GM19438 (cell line): ENCODE measurements at regions not wholly inside any gene's neighbourhood (a gene's known extent, or its start where the extent isn't known, plus 50 kb on each side); places are given as distances from the start of the nearest gene placed in this dataset.

Experiments used
- ATAC-seq: cut with Tn5 transposase; IDR thresholded peaks from one replicate; pipeline ENCODE4 v1.9.1; 2021; ENCODE audit warnings: low read depth; ENCODE audit not compliant: unreplicated experiment

- ATAC-seq = no peak
Observed at GRCh38 chr12:98123021-98123461, 392.3 kb upstream of the TMPO start.

GRCh38 chr12:98126637-98127335, 388.6 kb upstream of the TMPO start:
- no peak for ATAC-seq

DNA sequence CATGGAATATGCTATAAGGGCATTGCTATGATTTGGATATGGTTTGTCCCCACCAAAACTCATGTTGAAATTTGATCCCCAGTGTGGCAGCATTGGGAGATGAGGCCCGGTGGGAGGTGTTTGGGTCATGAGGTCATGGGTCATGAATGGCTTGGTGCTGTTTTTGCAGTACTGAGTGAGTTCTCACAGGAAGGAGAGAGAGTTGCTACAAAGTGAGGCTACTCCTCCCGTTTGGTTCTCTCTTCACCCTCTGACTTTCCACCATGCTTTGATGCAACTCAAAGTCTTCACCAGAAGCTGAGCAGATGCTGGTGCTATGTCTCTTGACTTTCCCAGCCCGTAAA, 388.1 kb upstream of the TMPO start:
- ATAC-seq = no peak

- no peak for ATAC-seq
Observed at GRCh38 chr12:98127854-98128253, 387.5 kb upstream of the TMPO start.

- ATAC-seq = no peak
Observed at GRCh38 chr12:98136544-98136943, 378.8 kb upstream of the TMPO start.

- no peak for ATAC-seq
Observed at GRCh38 chr12:98137278-98137677, 378.1 kb upstream of the TMPO start.

GRCh38 chr12:98144953-98145352, 370.4 kb upstream of the TMPO start:
- ATAC-seq = no peak

DNA sequence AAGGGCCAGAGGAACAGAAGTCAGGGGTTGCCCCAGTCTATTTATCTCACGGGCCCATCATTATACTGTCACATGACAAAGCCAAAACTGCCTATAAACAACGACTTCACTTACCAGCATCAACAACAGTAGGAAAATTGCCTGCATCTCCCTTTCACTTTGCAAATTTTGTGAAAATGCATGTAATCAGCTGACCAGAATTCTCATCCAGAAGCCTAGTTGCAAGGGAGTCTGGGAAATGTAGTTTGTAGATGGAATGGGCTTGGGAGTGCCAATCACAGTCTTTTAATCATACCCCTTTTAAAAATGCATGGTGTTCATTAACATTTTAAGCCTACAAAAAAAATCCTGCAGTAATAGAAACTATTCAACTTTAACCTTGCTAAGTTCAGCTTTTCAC, 369.3 kb upstream of the TMPO start:
- ATAC-seq = no peak

DNA sequence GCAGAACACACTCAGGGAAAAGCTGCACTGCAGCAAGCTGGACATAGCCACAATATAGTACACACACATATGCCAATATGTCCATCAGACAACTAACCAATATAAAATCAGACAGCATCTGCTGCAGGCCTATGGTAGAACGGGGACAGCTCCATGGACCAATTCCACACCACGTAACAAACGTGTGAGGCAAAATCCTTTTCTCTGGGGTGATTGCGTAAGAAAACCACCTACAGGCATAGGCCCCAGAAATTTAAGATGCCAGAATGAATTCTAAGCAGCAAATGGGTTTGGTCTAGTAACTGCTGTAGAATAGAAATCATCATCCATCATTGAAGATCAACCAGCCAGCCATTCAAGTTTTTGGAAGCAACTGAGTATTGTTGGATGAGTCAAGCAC, 368.9 kb upstream of the TMPO start:
- no peak for ATAC-seq

DNA sequence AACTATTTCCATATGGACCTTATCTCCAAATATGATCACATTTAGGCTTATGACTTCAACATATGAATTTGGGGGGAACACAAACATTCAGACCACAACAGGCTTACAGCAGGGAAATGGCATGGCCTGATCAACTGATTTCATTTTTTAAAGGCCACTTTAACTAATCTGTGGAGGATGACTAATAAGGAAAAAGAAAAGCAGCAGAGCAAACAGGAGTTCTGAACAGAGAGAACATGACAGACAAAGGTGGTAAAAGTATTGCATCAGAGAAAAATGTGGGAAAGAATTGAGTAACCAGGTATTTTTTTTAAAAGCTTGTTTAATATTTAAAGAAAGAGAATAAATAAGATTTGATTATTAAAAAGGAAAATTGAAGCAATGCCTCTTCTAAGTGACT, 366.1 kb upstream of the TMPO start:
- no peak for ATAC-seq

- ATAC-seq = no peak
Observed at GRCh38 chr12:98149691-98150210, 365.6 kb upstream of the TMPO start.

DNA sequence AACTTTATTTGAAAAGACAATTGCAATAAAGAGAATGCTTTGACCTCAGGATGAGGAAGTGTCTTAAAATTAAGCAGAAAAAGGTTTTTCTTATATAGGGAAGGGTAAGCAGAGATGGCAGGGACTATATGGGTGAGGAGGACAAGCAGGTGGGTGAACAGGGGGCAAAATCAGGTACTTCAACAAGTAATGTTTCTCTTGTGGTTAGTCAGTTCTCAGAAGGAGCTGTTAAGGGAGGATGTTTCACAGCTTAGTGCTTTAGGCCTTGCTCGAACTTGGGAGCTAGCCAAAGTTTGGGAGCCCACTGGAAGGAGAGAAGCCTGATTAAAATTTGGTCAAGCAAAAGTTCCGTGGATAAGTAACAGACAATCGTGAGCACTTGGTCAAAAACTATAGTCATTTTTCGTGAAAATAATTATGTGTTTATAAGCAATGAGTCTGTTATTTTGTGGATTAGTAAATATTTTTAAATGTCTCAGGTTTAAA, 364.2 kb upstream of the TMPO start:
- no peak for ATAC-seq

GRCh38 chr12:98151984-98152383, 363.4 kb upstream of the TMPO start:
- no peak for ATAC-seq

DNA sequence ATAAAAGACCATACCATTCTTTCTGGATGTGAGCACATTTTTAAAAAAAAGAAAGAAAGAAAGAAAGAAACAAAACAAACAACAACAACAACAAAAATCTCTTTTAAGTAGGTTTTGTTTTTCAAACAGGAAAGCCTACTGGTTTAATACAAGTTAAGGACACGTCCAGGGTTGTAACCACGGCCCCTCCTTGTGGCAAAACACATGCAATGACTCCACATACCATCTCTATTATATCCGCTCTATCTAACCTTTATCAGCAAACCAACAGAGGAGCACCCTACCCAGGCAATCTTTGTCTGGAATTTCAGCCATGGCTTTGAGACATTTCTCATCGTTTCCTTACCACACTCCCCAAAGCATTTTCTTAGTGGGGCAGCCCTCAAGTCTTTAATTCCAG, 360.5 kb upstream of the TMPO start:
- no peak for ATAC-seq

GRCh38 chr12:98156697-98157096, 358.7 kb upstream of the TMPO start:
- ATAC-seq = no peak

- ATAC-seq = no peak
Observed at GRCh38 chr12:98162906-98163678, 352.3 kb upstream of the TMPO start.

- ATAC-seq = no peak
Observed at GRCh38 chr12:98172304-98172703, 343.1 kb upstream of the TMPO start.

- ATAC-seq = no peak
Observed at GRCh38 chr12:98172801-98173200, 342.6 kb upstream of the TMPO start.

DNA sequence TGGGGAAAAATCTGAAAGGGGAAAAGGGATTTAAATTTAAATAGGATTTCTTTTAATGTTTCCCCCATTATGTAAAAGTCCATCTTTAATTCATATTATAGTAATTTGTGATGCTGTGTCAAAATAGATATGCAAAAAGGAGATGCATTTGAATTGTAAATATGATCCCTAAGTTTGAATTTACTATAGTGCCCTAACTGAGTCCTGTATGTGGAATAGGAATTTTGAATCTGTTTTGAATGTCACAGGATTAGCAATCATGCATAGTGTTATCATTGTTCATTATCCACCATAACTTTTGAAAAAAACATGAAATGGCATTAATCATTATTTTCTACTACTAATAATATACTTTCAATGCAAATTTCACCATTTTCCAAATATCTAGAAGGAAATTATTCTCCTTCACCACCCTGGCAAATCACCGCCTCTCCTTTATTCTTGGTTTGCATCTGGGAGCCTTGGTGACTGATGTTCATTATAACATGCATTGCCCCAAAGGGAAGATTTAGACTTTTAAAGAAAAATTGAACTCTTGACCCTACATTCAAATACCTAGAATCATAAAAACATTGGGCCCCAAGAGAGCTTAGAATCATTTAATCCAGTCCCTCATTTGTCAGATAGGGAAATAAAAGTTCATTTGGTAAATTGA, 341.5 kb upstream of the TMPO start:
- ATAC-seq = no peak

GRCh38 chr12:98174428-98174809, 341.0 kb upstream of the TMPO start:
- ATAC-seq = no peak

DNA sequence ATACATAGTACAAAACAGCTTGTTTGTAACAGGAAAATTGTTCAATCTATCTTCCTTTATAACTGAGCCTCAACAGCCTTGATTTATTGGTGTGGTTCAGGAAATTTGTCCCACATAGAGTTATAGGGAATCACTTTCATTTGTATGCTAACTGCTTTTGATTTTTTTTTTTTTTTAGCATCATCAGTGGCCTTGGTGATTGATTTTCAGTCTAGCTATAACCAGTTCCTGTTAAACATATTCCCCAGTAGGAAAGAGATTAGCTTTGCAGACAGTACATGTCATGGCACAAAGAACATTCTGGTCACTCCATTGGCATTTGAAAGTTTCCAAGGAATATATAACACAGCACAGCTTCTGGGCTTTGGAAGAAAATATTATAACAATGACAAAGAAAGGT, 337.3 kb upstream of the TMPO start:
- ATAC-seq = no peak
